IMR-90 (cell line): ENCODE measurements at regions not wholly inside any gene's neighbourhood (a gene's known extent, or its start where the extent isn't known, plus 50 kb on each side); places are given as distances from the start of the nearest gene placed in this dataset.

Source experiments
- ATAC-seq: fragments of 200-7000 bp; cut with Tn5 transposase; 2 replicates; pipeline ENCODE4 v1.9.1; 2020; ENCODE audit warnings: low read depth, mild to moderate bottlenecking, moderate library complexity
- BruUV-seq: library from RNA; stranded (reverse); fragments of 400-500 nt; replicated peaks from 2 replicates; lab custom pipeline; 2021; lab: Mats Ljungman, UMichigan
- CTCF ChIA-PET: fragments of 300-600 bp; formaldehyde crosslinking; extraction: SDS; loops from one replicate; lab custom pipeline; 2021; ENCODE audit warnings: antibody characterized with exemption; lab: Yijun Ruan, JAX
- POLR2A ChIA-PET: fragments of 300-600 bp; sonication (Branson Sonifier 250); formaldehyde crosslinking; loops from one replicate; lab custom pipeline; 2022; ENCODE audit warnings: antibody characterized with exemption; ENCODE audit not compliant: unreplicated experiment; lab: Charles Lee
- DNase-seq: peaks from one replicate; pipeline ENCODE4 v3.0.0; 2013
- H2AFZ ChIP-seq: replicated peaks from 2 replicates; pipeline ENCODE3; 2013; ENCODE audit warnings: low read length, mild to moderate bottlenecking; ENCODE audit not compliant: poor library complexity
- H2AK5ac ChIP-seq: 2 replicates; pipeline ENCODE4 v1.6.1; 2013; ENCODE audit warnings: low read depth, low read length, inconsistent platforms
- H2AK9ac ChIP-seq: replicated peaks from 2 replicates; pipeline ENCODE3; 2013; ENCODE audit warnings: mild to moderate bottlenecking, low read depth, low read length, moderate library complexity; ENCODE audit not compliant: poor library complexity
- H2BK120ac ChIP-seq: 2 replicates; pipeline ENCODE4 v1.6.1; 2013; ENCODE audit warnings: low read depth, low read length, inconsistent platforms
- H2BK15ac ChIP-seq: 3 replicates; pipeline ENCODE4 v1.6.1; 2013; ENCODE audit warnings: low read depth, low read length, inconsistent platforms
- H2BK20ac ChIP-seq: 2 replicates; pipeline ENCODE4 v1.6.1; 2013; ENCODE audit warnings: low read depth, mild to moderate bottlenecking, inconsistent platforms, low read length, moderate library complexity
- H2BK5ac ChIP-seq: 2 replicates; pipeline ENCODE4 v1.6.1; 2013; ENCODE audit warnings: mild to moderate bottlenecking, low read depth, low read length, inconsistent platforms; ENCODE audit not compliant: poor library complexity, severe bottlenecking
- H3K14ac ChIP-seq: replicated peaks from 2 replicates; pipeline ENCODE4 v1.6.1; 2013; ENCODE audit warnings: low read depth, low read length, inconsistent platforms
- H3K18ac ChIP-seq: 2 replicates; pipeline ENCODE4 v1.6.1; 2013; ENCODE audit warnings: low read depth, low read length, control low read depth
- H3K23ac ChIP-seq: 2 replicates; pipeline ENCODE4 v1.6.1; 2013; ENCODE audit warnings: low read depth, low read length, inconsistent platforms
- H3K27ac ChIP-seq: 2 replicates; pipeline ENCODE4 v1.5.1; 2013; ENCODE audit warnings: mild to moderate bottlenecking, control low read depth, low read length; ENCODE audit not compliant: insufficient read depth
- H3K27me3 ChIP-seq: 2 replicates; pipeline ENCODE4 v1.6.1; 2013; ENCODE audit warnings: low read length; ENCODE audit not compliant: control insufficient read depth, insufficient read depth
- H3K36me3 ChIP-seq: 2 replicates; pipeline ENCODE4 v1.6.1; 2013; ENCODE audit warnings: low read length, mixed read lengths; ENCODE audit not compliant: control insufficient read depth, insufficient read depth
- H3K4ac ChIP-seq: 2 replicates; pipeline ENCODE4 v1.6.1; 2013; ENCODE audit warnings: low read depth, low read length, inconsistent platforms
- H3K4me1 ChIP-seq: 2 replicates; pipeline ENCODE4 v1.6.1; 2013; ENCODE audit warnings: low read length, mixed read lengths; ENCODE audit not compliant: control insufficient read depth, insufficient read depth
- H3K4me2 ChIP-seq: 2 replicates; pipeline ENCODE4 v1.6.1; 2013; ENCODE audit warnings: low read depth, mild to moderate bottlenecking, control low read depth, low read length, moderate library complexity
- H3K4me3 ChIP-seq: 2 replicates; pipeline ENCODE4 v1.5.1; 2013; ENCODE audit warnings: low read depth, mild to moderate bottlenecking, control low read depth, low read length, moderate library complexity; ENCODE audit not compliant: insufficient read depth
- H3K56ac ChIP-seq: 2 replicates; pipeline ENCODE4 v1.6.1; 2013; ENCODE audit warnings: low read length, inconsistent platforms; ENCODE audit not compliant: insufficient read depth; ENCODE audit errors: extremely low read depth
- H3K79me1 ChIP-seq, 2 experiments: 2 replicates each; pipeline ENCODE4 v1.6.1; 2013; ENCODE audit warnings: low read length in 2 of 2, inconsistent platforms in 1 of 2, low read depth in 1 of 2
- H3K9ac ChIP-seq: 2 replicates; pipeline ENCODE4 v1.6.1; 2013; ENCODE audit warnings: low read depth, low read length, control low read depth
- H3K9me1 ChIP-seq: 2 replicates; pipeline ENCODE4 v1.6.1; 2013; ENCODE audit warnings: low read length, inconsistent platforms; ENCODE audit not compliant: insufficient read depth
- H3K9me3 ChIP-seq: 2 replicates; pipeline ENCODE4 v1.6.1; 2013; ENCODE audit warnings: low read length; ENCODE audit not compliant: control insufficient read depth, insufficient read depth
- H4K20me1 ChIP-seq: 2 replicates; pipeline ENCODE4 v1.6.1; 2013; ENCODE audit warnings: low read length, inconsistent platforms; ENCODE audit not compliant: insufficient read depth
- H4K5ac ChIP-seq: 2 replicates; pipeline ENCODE4 v1.6.1; 2013; ENCODE audit warnings: mild to moderate bottlenecking, low read depth, low read length, control low read depth
- H4K8ac ChIP-seq, 2 experiments: 2 replicates each; pipeline ENCODE4 v1.6.1; 2013; ENCODE audit warnings: low read depth in 2 of 2, low read length in 2 of 2, control low read depth in 1 of 2, inconsistent platforms in 1 of 2
- H4K91ac ChIP-seq: 2 replicates; pipeline ENCODE4 v1.6.1; 2013; ENCODE audit warnings: low read depth, low read length, inconsistent platforms; ENCODE audit not compliant: insufficient read depth
- BHLHE40 ChIP-seq: fragments of 150-350 bp; IDR thresholded peaks from 2 replicates; pipeline ENCODE4 v1.6.1; 2016; ENCODE audit warnings: mild to moderate bottlenecking, low read depth, low read length
- CHD1 ChIP-seq: IDR thresholded peaks from 2 replicates; pipeline ENCODE4 v1.6.1; 2012; ENCODE audit warnings: low read depth, low read length, improper control_type of control experiment
- MXI1 ChIP-seq: IDR thresholded peaks from 2 replicates; pipeline ENCODE4 v1.6.1; 2012; ENCODE audit warnings: low read depth, mild to moderate bottlenecking, low read length, moderate library complexity, borderline replicate concordance
- NFE2L2 ChIP-seq: fragments of 150-350 bp; IDR thresholded peaks from 2 replicates; pipeline ENCODE4 v1.6.1; 2016; ENCODE audit warnings: low read depth, mild to moderate bottlenecking, low read length
- POLR2A ChIP-seq: IDR thresholded peaks from 2 replicates; pipeline ENCODE4 v1.6.1; 2012; ENCODE audit warnings: mild to moderate bottlenecking, low read depth, low read length
- WGBS, 2 experiments: methylation state at CpG; one replicate each; pipeline versions ENCODE4 v1.1.5 to v1.1.7; 2013; ENCODE audit warnings: missing lambda C conversion rate in 2 of 2; ENCODE audit not compliant: insufficient read length in 1 of 2; ENCODE audit errors: extremely low coverage in 2 of 2; 5-methylcytosine and 5-hydroxymethylcytosine counted together
- dilution Hi-C: fragments of 300-500 bp; cut with HindIII; formaldehyde crosslinking; loops from one replicate; pipeline ENCODE4 v1.14.3; 2018; ENCODE audit warnings: low sequenced_read_pairs; ENCODE audit not compliant: unreplicated experiment
- in situ Hi-C: fragments of 300-500 bp; cut with MboI; formaldehyde crosslinking; loops from 3 replicates; pipeline ENCODE4 v1.14.3; 2019; ENCODE audit warnings: low sequenced_read_pairs, inconsistent platforms, mixed read lengths
- intact Hi-C: fragments of 100-400 bp; cut with micrococcal nuclease; formaldehyde crosslinking; loops from 2 replicates; pipeline ENCODE4 v1.10.0; 2022
- TF ChIP-seq, protein P1 (sequence below): fragments of 150-350 bp; IDR thresholded peaks from 2 replicates; pipeline ENCODE4 v1.6.1; 2017; ENCODE audit warnings: mild to moderate bottlenecking, antibody characterized with exemption, low read length, low read depth

DNA sequence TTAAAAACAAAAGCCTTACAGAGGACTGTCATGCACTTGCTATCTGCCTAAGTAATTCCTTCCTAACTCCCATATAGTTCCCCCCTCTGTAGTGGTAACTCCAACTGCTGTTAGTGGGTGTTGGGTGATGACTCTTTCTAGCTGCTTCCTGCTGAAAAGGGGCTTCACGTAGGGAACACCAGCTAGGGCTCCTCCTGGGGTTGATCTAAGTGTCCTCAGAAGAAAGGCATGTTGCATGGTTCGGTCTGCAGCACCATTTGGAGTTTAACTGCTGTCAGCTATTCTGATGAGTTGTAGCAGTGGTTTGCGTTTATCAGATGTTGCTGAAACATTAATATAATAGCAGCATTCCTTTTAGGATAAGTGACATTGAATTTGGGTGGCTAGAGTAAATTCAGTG lies 281.9 kb upstream of the TUSC1 start:
- no peak overlapping the region for H4K8ac ChIP-seq
- H4K91ac ChIP-seq, result no peak overlapping the region
- no peak overlapping the region for H2BK5ac ChIP-seq
- no TSS peak for BruUV-seq
- TF ChIP-seq BHLHE40 (no peak), POLR2A (no peak), NFE2L2 (no peak), CHD1 (no peak), MXI1 (no peak)
- TF ChIP-seq, protein P1, sequence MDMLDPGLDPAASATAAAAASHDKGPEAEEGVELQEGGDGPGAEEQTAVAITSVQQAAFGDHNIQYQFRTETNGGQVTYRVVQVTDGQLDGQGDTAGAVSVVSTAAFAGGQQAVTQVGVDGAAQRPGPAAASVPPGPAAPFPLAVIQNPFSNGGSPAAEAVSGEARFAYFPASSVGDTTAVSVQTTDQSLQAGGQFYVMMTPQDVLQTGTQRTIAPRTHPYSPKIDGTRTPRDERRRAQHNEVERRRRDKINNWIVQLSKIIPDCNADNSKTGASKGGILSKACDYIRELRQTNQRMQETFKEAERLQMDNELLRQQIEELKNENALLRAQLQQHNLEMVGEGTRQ, result no peak
- intact Hi-C loops (loop anchor here (10.0 kb wide), 1 partner anchor 205 kb away; no protein-coding TSS in a partner anchor), in situ Hi-C loops (no loop called here), dilution Hi-C loops (no loop called here)
- H3K79me1 ChIP-seq, result no peaks in the 10 kb centered on the region
- no peak overlapping the region for H2AK5ac ChIP-seq
- H3K4me1 ChIP-seq, result no peaks in the 10 kb centered on the region
- no peak overlapping the region for H3K9ac ChIP-seq
- H2AFZ ChIP-seq, result no peak overlapping the region
- no peak overlapping the region for H2BK15ac ChIP-seq
- CTCF ChIA-PET, result interaction anchor here (0.6 kb wide), 1 partner anchor 367 kb away, joined by 3 read pairs; no protein-coding TSS in a partner anchor
- no CpG with 5 or more reads among the region's 3 CpGs for WGBS, 2 experiments
- H3K14ac ChIP-seq, result no peak overlapping the region
- H2BK20ac ChIP-seq, result no peak overlapping the region
- H4K5ac ChIP-seq, result no peak overlapping the region
- H3K9me1 ChIP-seq, result no peaks in the 10 kb centered on the region
- no peak overlapping the region for H2AK9ac ChIP-seq
- POLR2A ChIA-PET, result no interaction called here
- ATAC-seq, result no peak
- DNase-seq, result no peak
- H4K20me1 ChIP-seq, result no peaks in the 10 kb centered on the region
- no peak overlapping the region for H3K56ac ChIP-seq
- no peak overlapping the region for H3K4me3 ChIP-seq
- H3K36me3 ChIP-seq, result no peaks in the 10 kb centered on the region
- H3K9me3 ChIP-seq, result no peaks in the 10 kb centered on the region
- H3K27me3 ChIP-seq, result no peaks in the 10 kb centered on the region
- no peak overlapping the region for H3K4me2 ChIP-seq
- H3K23ac ChIP-seq, result no peak overlapping the region
- H3K4ac ChIP-seq, result no peak overlapping the region
- no peak overlapping the region for H3K18ac ChIP-seq
- H3K27ac ChIP-seq, result no peak overlapping the region
- H2BK120ac ChIP-seq, result no peak overlapping the region
